ENCODE measurements at regions not wholly inside any gene's neighbourhood (a gene's known extent, or its start where the extent isn't known, plus 50 kb on each side); places are given as distances from the start of the nearest gene placed in this dataset.

- H3K14ac ChIP-seq (ENCODE audit: insufficient read length): no peak overlapping the region
- no peak overlapping the region for H3K56ac ChIP-seq (replicated peaks; ENCODE audit: insufficient read length, low read depth, low read length)
- no peaks in the 10 kb centered on the region for H3K4me1 ChIP-seq (replicated peaks in 1 of 4; ENCODE audit: control insufficient read depth in 3 of 4, insufficient read depth in 4 of 4, low read length in 3 of 4)
- no peak overlapping the region for H4K5ac ChIP-seq (ENCODE audit: insufficient read length, low read depth, low read length)
- no peaks in the 10 kb centered on the region for H4K20me1 ChIP-seq (replicated peaks in 1 of 2; ENCODE audit: control insufficient read depth in 1 of 2, insufficient read depth in 2 of 2, low read length in 2 of 2)
- H2AK5ac ChIP-seq (ENCODE audit: low read depth, low read length): no peak overlapping the region
- no peak overlapping the region for H3K4me3 ChIP-seq (ENCODE audit: extremely low read depth in 1 of 4, insufficient read depth in 2 of 4, low read depth in 3 of 4, low read length in 4 of 4)
- POLR2A ChIA-PET (ENCODE audit: partially characterized antibody): no interaction called here
- CTCF ChIA-PET (ENCODE audit: partially characterized antibody): no interaction called here
- no peaks in the 10 kb centered on the region for H3K9me3 ChIP-seq (ENCODE audit: insufficient read depth in 2 of 2, low read depth in 1 of 2, low read length in 1 of 2)
- no peaks in the 10 kb centered on the region for H3K36me3 ChIP-seq (ENCODE audit: control insufficient read depth in 2 of 4, insufficient read depth in 4 of 4, low read length in 3 of 4)
- no peak overlapping the region for H3K27ac ChIP-seq (ENCODE audit: low read depth, low read length)
- H2AFZ ChIP-seq (ENCODE audit: low read length): no peak overlapping the region
- no peak overlapping the region for H3K23ac ChIP-seq (ENCODE audit: insufficient read length)
- no peak overlapping the region for H2BK120ac ChIP-seq (replicated peaks; ENCODE audit: low read depth, low read length)
- no peak overlapping the region for H2BK5ac ChIP-seq (ENCODE audit: low read depth, low read length)
- no peak for DNase-seq (ENCODE audit: low read depth in 1 of 2, low spot score in 2 of 2)
- no peak overlapping the region for H3K18ac ChIP-seq (ENCODE audit: extremely low read depth, low read length)
- no peak overlapping the region for H2BK12ac ChIP-seq (ENCODE audit: low read depth, low read length)
- no peak overlapping the region for H2BK15ac ChIP-seq (ENCODE audit: low read length)
- TF ChIP-seq, protein P1, sequence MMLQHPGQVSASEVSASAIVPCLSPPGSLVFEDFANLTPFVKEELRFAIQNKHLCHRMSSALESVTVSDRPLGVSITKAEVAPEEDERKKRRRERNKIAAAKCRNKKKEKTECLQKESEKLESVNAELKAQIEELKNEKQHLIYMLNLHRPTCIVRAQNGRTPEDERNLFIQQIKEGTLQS (IDR thresholded peaks at IDR 0.05; ENCODE audit: insufficient read depth, low read depth, low read length): no peak
- TF ChIP-seq SIN3A (conservative IDR thresholded peaks at IDR 0.05 in 1 of 2, IDR thresholded peaks at IDR 0.05 in 1 of 2; ENCODE audit: low read depth in 1 of 2, low read length in 2 of 2): no peak
- TF ChIP-seq EGR1 (IDR thresholded peaks at IDR 0.05; ENCODE audit: borderline replicate concordance, low read depth, low read length): no peak
- no peak overlapping the region for H2BK20ac ChIP-seq (ENCODE audit: low read length)
- no peak overlapping the region for H3K4ac ChIP-seq (replicated peaks; ENCODE audit: insufficient read length, low read depth, low read length)
- H4K8ac ChIP-seq (ENCODE audit: extremely low read depth, insufficient read depth, low read length): no peak overlapping the region
- 96% methylated on average over 6 of the region's 6 CpGs; no CpG with 5 or more reads in 1 of the 2 experiments for WGBS, 2 experiments (ENCODE audit: extremely low coverage in 1 of 2, insufficient coverage in 1 of 2, insufficient read length in 1 of 2, insufficient replicate concordance in 2 of 2, low coverage in 1 of 2, low lambda C conversion rate in 2 of 2, missing lambda C conversion rate in 1 of 2)
- no peaks in the 10 kb centered on the region for H3K79me2 ChIP-seq (ENCODE audit: control insufficient read depth in 1 of 2, insufficient read depth in 2 of 2, low read length in 2 of 2)
- H3K23me2 ChIP-seq (ENCODE audit: low read depth, low read length): no peaks in the 10 kb centered on the region; the same call in 1 of the 2 replicates
- H3K79me1 ChIP-seq (ENCODE audit: low read depth, low read length): no peaks in the 10 kb centered on the region
- H3K4me2 ChIP-seq (ENCODE audit: insufficient read depth in 1 of 2, low read depth in 2 of 2, low read length in 2 of 2): no peak overlapping the region
- no peak for FAIRE-seq
- no peaks in the 10 kb centered on the region for H3K27me3 ChIP-seq (replicated peaks in 1 of 4; ENCODE audit: control insufficient read depth in 3 of 4, extremely low read depth in 1 of 4, insufficient read depth in 3 of 4, low read length in 3 of 4)
- no peak overlapping the region for H4K91ac ChIP-seq (replicated peaks; ENCODE audit: insufficient read length, low read length)
- no peak overlapping the region for H3K9ac ChIP-seq (replicated peaks in 1 of 4; ENCODE audit: extremely low read depth in 1 of 4, low read depth in 3 of 4, low read length in 3 of 4)
These were observed 615.0 kb upstream of the RGMB start for GRCh38 chr5:98158440-98158839.

Measured in H1 (cell line).